Epithelial cell of proximal tubule (primary cell): ENCODE measurements at regions not wholly inside any gene's neighbourhood (a gene's known extent, or its start where the extent isn't known, plus 50 kb on each side); places are given as distances from the start of the nearest gene placed in this dataset.

Experiments used
- DNase-seq: peaks from one replicate; pipeline ENCODE4 v3.0.0-alpha.2; 2011; ENCODE audit warnings: low read depth
- H3K4me3 ChIP-seq: 2 replicates; pipeline ENCODE4 v1.5.1; 2011; ENCODE audit warnings: low read depth, mild to moderate bottlenecking, low read length
- CTCF ChIP-seq: conservative IDR thresholded peaks from 2 replicates; pipeline ENCODE4 v1.5.1; 2012; ENCODE audit warnings: low read depth, mild to moderate bottlenecking, low read length

GRCh38 chr21:35764077-35764476 lies 296.2 kb downstream of the SETD4 start:
- DNase-seq: no peak
- TF ChIP-seq CTCF: no peak
- no peak overlapping the region for H3K4me3 ChIP-seq

DNA sequence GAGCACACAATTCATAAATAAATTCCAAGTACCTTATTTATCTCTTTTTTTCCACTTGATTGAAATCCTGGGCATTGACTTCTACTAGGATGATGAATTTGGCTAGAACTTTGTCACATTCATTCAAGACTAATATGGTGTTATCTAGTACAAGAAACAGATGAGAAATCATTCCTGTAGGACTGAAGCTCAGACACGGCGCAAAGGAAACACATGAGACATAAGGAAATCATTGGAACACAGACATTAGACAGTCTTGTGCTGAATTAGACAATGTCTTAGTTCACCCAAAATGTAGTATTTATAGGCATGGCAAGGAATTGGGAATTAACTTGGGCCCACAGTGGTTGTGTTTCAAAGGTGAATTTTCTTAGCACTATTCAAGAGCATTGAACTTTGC lies 305.7 kb downstream of the SETD4 start:
- H3K4me3 ChIP-seq: no peak overlapping the region
- DNase-seq: no peak
- TF ChIP-seq CTCF: no peak

GRCh38 chr21:35753308-35753707 lies 307.0 kb downstream of the SETD4 start:
- no peak for DNase-seq
- no peak overlapping the region for H3K4me3 ChIP-seq

GRCh38 chr21:35751171-35751570 lies 309.2 kb downstream of the SETD4 start:
- no peak for TF ChIP-seq CTCF
- H3K4me3 ChIP-seq: no peak overlapping the region
- DNase-seq: no peak

More at GRCh38 chr21:35753308-35753707, 307.0 kb downstream of the SETD4 start:
- TF ChIP-seq CTCF: no peak

DNA sequence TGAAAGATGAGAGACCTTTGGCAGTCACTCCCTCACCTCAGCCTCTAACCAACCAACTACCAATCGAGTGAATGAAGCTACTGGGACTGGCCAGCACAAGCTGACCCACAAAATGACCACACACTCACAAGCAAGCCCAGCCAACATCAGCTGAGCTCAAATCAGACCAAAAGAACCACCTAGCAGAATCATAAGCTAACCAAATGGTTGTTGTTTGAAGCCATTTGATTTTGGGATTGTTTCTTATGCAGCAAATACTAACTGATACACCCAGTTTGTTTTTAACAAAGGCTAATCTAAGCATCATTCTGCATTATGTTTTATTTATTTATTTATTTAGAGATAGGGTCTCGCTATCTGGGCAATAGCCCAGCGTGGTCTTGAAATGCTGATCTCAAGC lies 310.4 kb downstream of the SETD4 start:
- TF ChIP-seq CTCF: no peak
- DNase-seq: no peak
- no peak overlapping the region for H3K4me3 ChIP-seq

- no peak for TF ChIP-seq CTCF
- no peak for DNase-seq
- H3K4me3 ChIP-seq: no peak overlapping the region
Measured at GRCh38 chr21:35748678-35749314, 311.5 kb downstream of the SETD4 start.

- DNase-seq: no peak
- no peak for TF ChIP-seq CTCF
- no peak overlapping the region for H3K4me3 ChIP-seq
Measured at GRCh38 chr21:35743571-35743970, 316.8 kb downstream of the SETD4 start.
